HepG2 (cell line): ENCODE measurements at regions not wholly inside any gene's neighbourhood (a gene's known extent, or its start where the extent isn't known, plus 50 kb on each side); places are given as distances from the start of the nearest gene placed in this dataset.

ENCODE experiments used
- ATAC-seq: fragments of 200-7000 bp; cut with Tn5 transposase; 3 replicates; pipeline ENCODE4 v1.9.1; 2020; ENCODE audit warnings: mild to moderate bottlenecking, moderate library complexity
- BruUV-seq: library from RNA; stranded (reverse); fragments of 400-500 nt; replicated peaks from 2 replicates; lab custom pipeline; 2021; lab: Mats Ljungman, UMichigan
- CTCF ChIA-PET: fragments of 300-600 bp; formaldehyde crosslinking; extraction: SDS; loops from one replicate; lab custom pipeline; 2021; ENCODE audit warnings: low total read pairs, inconsistent platforms, low intra/inter-chr PET ratio; lab: Yijun Ruan, JAX
- POLR2A ChIA-PET: fragments of 350-600 bp; sonication (Branson Sonifier 250); formaldehyde crosslinking; loops from one replicate; lab custom pipeline; 2020; ENCODE audit warnings: antibody characterized with exemption, inconsistent platforms; lab: Yijun Ruan, JAX
- DNase-seq: peaks from one replicate; pipeline ENCODE4 v3.0.0-alpha.2; 2015; ENCODE audit warnings: low spot score
- FAIRE-seq: peaks from 3 replicates; lab custom pipeline; 2011; peaks lifted over from hg19 to GRCh38; lab: Jason Lieb, UNC
- H2AFZ ChIP-seq: one replicate; pipeline ENCODE4 v1.6.1; 2011; ENCODE audit warnings: low read length, inconsistent platforms
- H3K27ac ChIP-seq: fragments of 300-600 bp; 3 replicates; pipeline ENCODE4 v1.8.0; 2011; ENCODE audit warnings: mixed run types, mild to moderate bottlenecking, mixed read lengths, low read length, inconsistent platforms; ENCODE audit not compliant: insufficient read depth; ENCODE audit errors: extremely low read length
- H3K27me3 ChIP-seq, 2 experiments: fragments of 200-600 bp in 1 of 2; 2 replicates in 1 of 2; 3 replicates in 1 of 2; pipeline versions ENCODE4 v1.6.0 to v1.8.0; 2011; ENCODE audit warnings: low read length in 2 of 2, mild to moderate bottlenecking in 2 of 2, moderate library complexity in 2 of 2, inconsistent platforms in 1 of 2; ENCODE audit not compliant: insufficient read depth in 2 of 2, control insufficient read depth in 1 of 2
- H3K36me3 ChIP-seq, 2 experiments: fragments of 200-600 bp in 1 of 2; replicated peaks in 1 of 2; 2 replicates in 1 of 2; 3 replicates in 1 of 2; pipeline versions ENCODE4 v1.5.1 to v1.8.0; 2011; ENCODE audit warnings: low read length in 2 of 2, inconsistent platforms in 1 of 2; ENCODE audit not compliant: insufficient read depth in 2 of 2, control insufficient read depth in 1 of 2
- H3K4me1 ChIP-seq: 2 replicates; pipeline ENCODE4 v1.5.1; 2012; ENCODE audit warnings: low read length, inconsistent platforms; ENCODE audit not compliant: insufficient read depth
- H3K4me2 ChIP-seq: 2 replicates; pipeline ENCODE4 v1.6.0; 2011; ENCODE audit warnings: low read depth, low read length, inconsistent platforms
- H3K4me3 ChIP-seq, 3 experiments: fragments of 200-600 bp in 1 of 3; sonication (generic), shearing (Covaris generic) in 1 of 3; replicated peaks in 1 of 3; 2 replicates each; pipeline ENCODE4 v1.5.1; 2011 to 2016; ENCODE audit warnings: low read length in 3 of 3, inconsistent platforms in 2 of 3, low read depth in 2 of 3, mild to moderate bottlenecking in 2 of 3, control low read depth in 1 of 3, mixed read lengths in 1 of 3; ENCODE audit not compliant: insufficient read depth in 1 of 3
- H3K79me2 ChIP-seq: one replicate; pipeline ENCODE4 v1.6.1; 2011; ENCODE audit warnings: low read length, inconsistent platforms; ENCODE audit not compliant: insufficient read depth
- H3K9ac ChIP-seq: 2 replicates; pipeline ENCODE4 v1.6.0; 2011; ENCODE audit warnings: mild to moderate bottlenecking, low read depth, low read length, inconsistent platforms; ENCODE audit not compliant: insufficient read depth
- H3K9me3 ChIP-seq: 2 replicates; pipeline ENCODE4 v1.5.1; 2012; ENCODE audit warnings: mild to moderate bottlenecking, low read length
- H4K20me1 ChIP-seq: 2 replicates; pipeline ENCODE4 v1.6.0; 2011; ENCODE audit warnings: inconsistent platforms, mild to moderate bottlenecking, low read length, moderate library complexity; ENCODE audit not compliant: insufficient read depth
- ATM ChIP-seq: fragments of 450-650 bp; IDR thresholded peaks from 2 replicates; pipeline ENCODE4 v1.7.1; 2017; ENCODE audit warnings: mild to moderate bottlenecking, borderline replicate concordance
- MATR3 ChIP-seq: sonication (generic); formaldehyde crosslinking; IDR thresholded peaks from 2 replicates; pipeline ENCODE4 v1.4.0; 2020; ENCODE audit warnings: missing genetic modification reagents
- NCOA1 ChIP-seq: sonication (generic); formaldehyde crosslinking; IDR thresholded peaks from 2 replicates; pipeline ENCODE4 v1.9.0; 2021; ENCODE audit warnings: missing genetic modification reagents
- NFKBIZ ChIP-seq: IDR thresholded peaks from 2 replicates; pipeline ENCODE4 v1.6.1; 2018; ENCODE audit warnings: missing genetic modification reagents, missing compliant biosample characterization
- ZNF20 ChIP-seq: sonication (generic); formaldehyde crosslinking; IDR thresholded peaks from 2 replicates; pipeline ENCODE4 v1.4.0; 2020; ENCODE audit warnings: mild to moderate bottlenecking, moderate library complexity, missing genetic modification reagents
- ZNF3 ChIP-seq: IDR thresholded peaks from 2 replicates; pipeline ENCODE4 v1.7.0; 2017; ENCODE audit warnings: inconsistent platforms
- ZNF549 ChIP-seq: sonication (generic); formaldehyde crosslinking; IDR thresholded peaks from 2 replicates; pipeline ENCODE4 v1.5.0; 2020; ENCODE audit warnings: missing genetic modification reagents
- ZNF605 ChIP-seq: sonication (generic); formaldehyde crosslinking; IDR thresholded peaks from 2 replicates; pipeline ENCODE4 v1.8.0; 2022; ENCODE audit warnings: mild to moderate bottlenecking, missing genetic modification reagents
- ZNF614 ChIP-seq: IDR thresholded peaks from 2 replicates; pipeline ENCODE4 v1.6.1; 2018; ENCODE audit warnings: missing biosample characterization, missing genetic modification reagents, inconsistent platforms, borderline replicate concordance
- ZNF878 ChIP-seq: sonication (generic); formaldehyde crosslinking; IDR thresholded peaks from 2 replicates; pipeline ENCODE4 v1.8.1; 2023; ENCODE audit warnings: mild to moderate bottlenecking, missing genetic modification reagents, moderate library complexity
- ZNF879 ChIP-seq: sonication (generic); formaldehyde crosslinking; IDR thresholded peaks from 2 replicates; pipeline ENCODE4 v1.8.1; 2023; ENCODE audit warnings: missing genetic modification reagents
- WGBS: methylation state at CpG from one replicate; pipeline ENCODE4 v1.1.6; 2017; ENCODE audit warnings: low lambda C conversion rate; 5-methylcytosine and 5-hydroxymethylcytosine counted together
- in situ Hi-C: cut with HindIII; loops from 2 replicates; pipeline ENCODE4 v1.10.0; 2017; ENCODE audit warnings: low pct_unique_long_range_greater_than_20kb; ENCODE audit not compliant: extremely low pct_ligation_motif_present
- intact Hi-C: fragments of 100-400 bp; cut with micrococcal nuclease; formaldehyde crosslinking; loops from one replicate; pipeline ENCODE4 v1.10.0; 2022; ENCODE audit not compliant: unreplicated experiment
- TF ChIP-seq, protein P1 (sequence below): sonication (generic); formaldehyde crosslinking; IDR thresholded peaks from 2 replicates; pipeline ENCODE4 v1.8.1; 2023; ENCODE audit warnings: mild to moderate bottlenecking, missing genetic modification reagents, borderline replicate concordance
- TF ChIP-seq, protein P2 (sequence below): sonication (generic); formaldehyde crosslinking; IDR thresholded peaks from 2 replicates; pipeline ENCODE4 v1.4.0; 2020; ENCODE audit warnings: missing genetic modification reagents
- TF ChIP-seq, protein P3 (sequence below): sonication (generic); formaldehyde crosslinking; IDR thresholded peaks from 2 replicates; pipeline ENCODE4; 2020; ENCODE audit warnings: missing genetic modification reagents, mild to moderate bottlenecking, borderline replicate concordance

DNA sequence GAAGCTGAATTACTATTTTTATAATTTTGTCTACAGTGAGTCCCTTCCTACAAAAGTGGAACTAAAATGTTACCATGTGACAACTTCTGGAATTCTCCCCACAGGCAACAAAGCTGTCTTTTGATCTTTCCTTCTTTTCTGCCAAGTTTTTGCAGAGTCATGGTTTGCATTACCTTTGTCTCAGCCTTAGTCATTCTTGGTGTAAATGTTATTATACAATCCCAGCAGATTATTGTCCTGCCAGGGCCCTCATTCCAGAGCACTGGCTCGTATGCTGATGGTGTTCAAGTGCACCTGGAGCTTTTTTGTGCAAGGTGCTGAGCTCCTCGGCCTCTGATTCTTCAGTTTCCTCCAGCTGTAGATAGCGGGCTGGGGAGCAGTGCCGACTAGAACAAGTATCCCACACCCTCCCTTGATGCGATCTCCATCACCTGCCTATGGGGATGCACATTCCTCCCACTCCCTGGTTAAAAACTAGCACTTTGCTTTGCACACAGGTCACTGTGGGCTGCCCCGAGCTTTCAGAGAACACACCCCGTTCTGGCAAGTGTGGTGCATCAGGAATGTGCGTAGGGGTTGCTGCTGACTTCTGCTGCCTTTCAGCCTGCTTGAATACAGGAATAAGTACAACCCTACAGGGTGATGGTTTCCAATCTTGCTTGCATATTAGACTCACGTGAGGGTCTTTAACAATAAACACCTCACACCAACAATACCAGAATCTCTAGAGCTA is 263.6 kb downstream of the RNF144A start (continued):
- TF ChIP-seq, protein P1, sequence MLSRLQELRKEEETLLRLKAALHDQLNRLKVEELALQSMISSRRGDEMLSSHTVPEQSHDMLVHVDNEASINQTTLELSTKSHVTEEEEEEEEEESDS (CRISPR knock-in tag): no peak
- no peak for TF ChIP-seq ZNF614
- TF ChIP-seq, all 625 proteins: peak for 11

DNA sequence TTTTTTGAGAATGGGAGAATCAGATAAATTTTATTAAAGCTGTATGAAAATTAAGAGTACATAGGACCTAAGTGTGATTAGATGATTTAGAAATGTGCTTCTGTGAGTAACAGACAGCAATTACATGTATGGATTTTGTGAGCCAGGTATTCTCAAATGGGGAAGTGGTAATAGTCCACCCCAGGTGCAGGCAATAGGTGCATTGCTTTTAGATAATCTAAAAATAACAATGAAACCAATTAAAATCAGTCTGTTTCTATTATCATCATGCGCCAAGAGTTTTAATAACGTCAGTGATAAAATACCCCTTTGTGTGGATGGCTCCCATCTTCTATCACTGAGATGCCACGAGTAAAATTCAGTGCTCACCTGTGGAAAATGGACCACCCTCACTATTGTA is 265.3 kb downstream of the RNF144A start:
- no peaks in the 10 kb centered on the region for H3K27me3 ChIP-seq
- intact Hi-C loops: no loop called here
- no peaks in the 10 kb centered on the region for H3K79me2 ChIP-seq
- H3K27ac ChIP-seq: no peak overlapping the region
- H3K4me1 ChIP-seq: peaks cover 9% of the 10 kb centered on the region; the same call in 1 of the 2 replicates
- no peak for FAIRE-seq
- H4K20me1 ChIP-seq: no peaks in the 10 kb centered on the region
- TF ChIP-seq ZNF605 (CRISPR knock-in tag): no peak
- TF ChIP-seq ZNF549: no peak
- TF ChIP-seq, protein P2, sequence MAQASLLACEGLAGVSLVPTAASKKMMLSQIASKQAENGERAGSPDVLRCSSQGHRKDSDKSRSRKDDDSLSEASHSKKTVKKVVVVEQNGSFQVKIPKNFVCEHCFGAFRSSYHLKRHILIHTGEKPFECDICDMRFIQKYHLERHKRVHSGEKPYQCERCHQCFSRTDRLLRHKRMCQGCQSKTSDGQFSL (CRISPR knock-in tag): no peak
- TF ChIP-seq ATM: no peak
- no peak for TF ChIP-seq ZNF20 (CRISPR knock-in tag)
- no peak for TF ChIP-seq MATR3 (CRISPR knock-in tag)
- TF ChIP-seq ZNF878 (CRISPR knock-in tag): no peak
- no peak for TF ChIP-seq NFKBIZ (CRISPR knock-in tag)
- TF ChIP-seq, protein P3, sequence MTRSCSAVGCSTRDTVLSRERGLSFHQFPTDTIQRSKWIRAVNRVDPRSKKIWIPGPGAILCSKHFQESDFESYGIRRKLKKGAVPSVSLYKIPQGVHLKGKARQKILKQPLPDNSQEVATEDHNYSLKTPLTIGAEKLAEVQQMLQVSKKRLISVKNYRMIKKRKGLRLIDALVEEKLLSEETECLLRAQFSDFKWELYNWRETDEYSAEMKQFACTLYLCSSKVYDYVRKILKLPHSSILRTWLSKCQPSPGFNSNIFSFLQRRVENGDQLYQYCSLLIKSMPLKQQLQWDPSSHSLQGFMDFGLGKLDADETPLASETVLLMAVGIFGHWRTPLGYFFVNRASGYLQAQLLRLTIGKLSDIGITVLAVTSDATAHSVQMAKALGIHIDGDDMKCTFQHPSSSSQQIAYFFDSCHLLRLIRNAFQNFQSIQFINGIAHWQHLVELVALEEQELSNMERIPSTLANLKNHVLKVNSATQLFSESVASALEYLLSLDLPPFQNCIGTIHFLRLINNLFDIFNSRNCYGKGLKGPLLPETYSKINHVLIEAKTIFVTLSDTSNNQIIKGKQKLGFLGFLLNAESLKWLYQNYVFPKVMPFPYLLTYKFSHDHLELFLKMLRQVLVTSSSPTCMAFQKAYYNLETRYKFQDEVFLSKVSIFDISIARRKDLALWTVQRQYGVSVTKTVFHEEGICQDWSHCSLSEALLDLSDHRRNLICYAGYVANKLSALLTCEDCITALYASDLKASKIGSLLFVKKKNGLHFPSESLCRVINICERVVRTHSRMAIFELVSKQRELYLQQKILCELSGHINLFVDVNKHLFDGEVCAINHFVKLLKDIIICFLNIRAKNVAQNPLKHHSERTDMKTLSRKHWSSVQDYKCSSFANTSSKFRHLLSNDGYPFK (CRISPR knock-in tag): no peak
- no peak for TF ChIP-seq NCOA1
- no peak for TF ChIP-seq ZNF879
- TF ChIP-seq ZNF3 (CRISPR knock-in tag): no peak
- TF ChIP-seq, all 625 proteins: peak for 0
- no peak overlapping the region for H3K4me3 ChIP-seq
- no peak for ATAC-seq
- ChIA-PET POLR2A (no interaction called here), CTCF (no interaction called here)
- in situ Hi-C loops: no loop called here
- H2AFZ ChIP-seq: no peak overlapping the region
- H3K36me3 ChIP-seq: no peaks in the 10 kb centered on the region
- H3K9ac ChIP-seq: no peak overlapping the region
- no peak for DNase-seq
- H3K9me3 ChIP-seq: no peaks in the 10 kb centered on the region
- BruUV-seq: no TSS peak
- H3K4me2 ChIP-seq: no peak overlapping the region
- 51% methylated on average over 3 of the region's 3 CpGs for WGBS
